ENCODE measurements at regions not wholly inside any gene's neighbourhood (a gene's known extent, or its start where the extent isn't known, plus 50 kb on each side); places are given as distances from the start of the nearest gene placed in this dataset.
A peak's percentile ranks its signal among the peaks of the same experiment; 100 is the strongest.
"Not testable (repeated sequence)": the region's sequence is repeated elsewhere in the genome, so short reads cannot be mapped to it uniquely, and the experiment has no call there.

- Histone ChIP-seq H3K27ac (replicated peaks) (no peak overlapping the region), H3K27me3 (ENCODE audit: insufficient read depth, poor library complexity, severe bottlenecking) (no peaks in the 10 kb centered on the region), H3K4me3 (replicated peaks; ENCODE audit: insufficient read depth, low read length) (no peak overlapping the region)
- no peak for DNase-seq (ENCODE audit: low read depth in 1 of 2, low spot score in 1 of 2)
- TF ChIP-seq REST (IDR thresholded peaks at IDR 0.05; ENCODE audit: insufficient replicate concordance, low read depth) = no peak
- no peak for TF ChIP-seq POLR2AphosphoS5 (IDR thresholded peaks at IDR 0.05; ENCODE audit: low read depth)
- no peak for TF ChIP-seq CTCF (IDR thresholded peaks at IDR 0.05; ENCODE audit: insufficient read depth, low read length)
- TF ChIP-seq SPI1 (IDR thresholded peaks at IDR 0.05; ENCODE audit: borderline replicate concordance, low read depth) = no peak
- no peak for TF ChIP-seq GABPA (IDR thresholded peaks at IDR 0.05; ENCODE audit: low read depth)
These were observed 256.7 kb upstream of the CNR1 start for GRCh38 chr6:88422831-88423230.

GRCh38 chr6:88420967-88421488 lies 254.9 kb upstream of the CNR1 start:
- H3K27me3 ChIP-seq (ENCODE audit: insufficient read depth, poor library complexity, severe bottlenecking); H3K4me3 ChIP-seq (replicated peaks; ENCODE audit: insufficient read depth, low read length); H3K27ac ChIP-seq (replicated peaks); DNase-seq (ENCODE audit: low read depth in 1 of 2, low spot score in 1 of 2): not testable (repeated sequence)

GRCh38 chr6:88418921-88419810 lies 253.0 kb upstream of the CNR1 start:
- not testable (repeated sequence) for H3K27ac ChIP-seq (replicated peaks); H3K27me3 ChIP-seq (ENCODE audit: insufficient read depth, poor library complexity, severe bottlenecking); H3K4me3 ChIP-seq (replicated peaks; ENCODE audit: insufficient read depth, low read length)
- DNase-seq (ENCODE audit: low read depth in 1 of 2, low spot score in 1 of 2) = peak in 1 of 2 experiments; percentile 3

GRCh38 chr6:88417361-88417760 lies 251.2 kb upstream of the CNR1 start:
- not testable (repeated sequence) for DNase-seq (ENCODE audit: low read depth in 1 of 2, low spot score in 1 of 2); H3K27ac ChIP-seq (replicated peaks); H3K27me3 ChIP-seq (ENCODE audit: insufficient read depth, poor library complexity, severe bottlenecking); H3K4me3 ChIP-seq (replicated peaks; ENCODE audit: insufficient read depth, low read length)

GRCh38 chr6:88413459-88413858 lies 247.3 kb upstream of the CNR1 start:
- no peak for TF ChIP-seq SPI1 (IDR thresholded peaks at IDR 0.05; ENCODE audit: borderline replicate concordance, low read depth)
- no peak for TF ChIP-seq GABPA (IDR thresholded peaks at IDR 0.05; ENCODE audit: low read depth)
- no peak for TF ChIP-seq REST (IDR thresholded peaks at IDR 0.05; ENCODE audit: insufficient replicate concordance, low read depth)
- TF ChIP-seq POLR2AphosphoS5 (IDR thresholded peaks at IDR 0.05; ENCODE audit: low read depth) = no peak
- TF ChIP-seq CTCF (IDR thresholded peaks at IDR 0.05; ENCODE audit: insufficient read depth, low read length) = no peak
- Histone ChIP-seq H3K27ac (replicated peaks) (no peak overlapping the region), H3K4me3 (replicated peaks; ENCODE audit: insufficient read depth, low read length) (no peak overlapping the region), H3K27me3 (ENCODE audit: insufficient read depth, poor library complexity, severe bottlenecking) (no peaks in the 10 kb centered on the region)
- no peak for DNase-seq (ENCODE audit: low read depth in 1 of 2, low spot score in 1 of 2)

GRCh38 chr6:88408355-88408754 lies 242.2 kb upstream of the CNR1 start:
- DNase-seq (ENCODE audit: low read depth in 1 of 2, low spot score in 1 of 2); H3K4me3 ChIP-seq (replicated peaks; ENCODE audit: insufficient read depth, low read length); H3K27ac ChIP-seq (replicated peaks); H3K27me3 ChIP-seq (ENCODE audit: insufficient read depth, poor library complexity, severe bottlenecking): not testable (repeated sequence)

- not testable (repeated sequence) for H3K27ac ChIP-seq (replicated peaks); H3K4me3 ChIP-seq (replicated peaks; ENCODE audit: insufficient read depth, low read length); H3K27me3 ChIP-seq (ENCODE audit: insufficient read depth, poor library complexity, severe bottlenecking); DNase-seq (ENCODE audit: low read depth in 1 of 2, low spot score in 1 of 2)
These were observed 240.5 kb upstream of the CNR1 start for GRCh38 chr6:88406674-88407073.
